Fibroblast of mammary gland (primary cell): ENCODE measurements at regions not wholly inside any gene's neighbourhood (a gene's known extent, or its start where the extent isn't known, plus 50 kb on each side); places are given as distances from the start of the nearest gene placed in this dataset.
"Not testable (repeated sequence)": the region's sequence is repeated elsewhere in the genome, so short reads cannot be mapped to it uniquely, and the experiment has no call there.

Source experiments
- DNase-seq: peaks from one replicate; pipeline ENCODE4 v3.0.0-alpha.2; 2010; ENCODE audit warnings: low read depth
- H3K4me3 ChIP-seq: 2 replicates; pipeline ENCODE4 v1.5.1; 2011; ENCODE audit warnings: low read depth, mild to moderate bottlenecking, low read length, moderate library complexity; ENCODE audit not compliant: control insufficient read depth
- CTCF ChIP-seq: conservative IDR thresholded peaks from 2 replicates; pipeline ENCODE4 v1.5.1; 2011; ENCODE audit warnings: low read depth, low read length, inconsistent platforms; ENCODE audit not compliant: control insufficient read depth, insufficient read depth

GRCh38 chr3:127044996-127045395 is 62.1 kb downstream of the PLXNA1 start:
- peak; percentile 15 for DNase-seq
- TF ChIP-seq CTCF, result no peak
- H3K4me3 ChIP-seq, result no peak overlapping the region

- DNase-seq, result no peak
- no peak for TF ChIP-seq CTCF
- no peak overlapping the region for H3K4me3 ChIP-seq
Observed at GRCh38 chr3:127045435-127046045, 62.6 kb downstream of the PLXNA1 start.

- not testable (repeated sequence) for DNase-seq, H3K4me3 ChIP-seq
Observed at GRCh38 chr3:127046690-127047089, 63.8 kb downstream of the PLXNA1 start.

- no peak for DNase-seq
- H3K4me3 ChIP-seq, result no peak overlapping the region
- no peak for TF ChIP-seq CTCF
Observed at GRCh38 chr3:127049393-127049792, 66.5 kb downstream of the PLXNA1 start.

- no peak for TF ChIP-seq CTCF
- DNase-seq, result no peak
- H3K4me3 ChIP-seq, result no peak overlapping the region
Observed at GRCh38 chr3:127050733-127051132, 67.8 kb downstream of the PLXNA1 start.

- peak; percentile 17 for DNase-seq
- H3K4me3 ChIP-seq, result no peak overlapping the region
- no peak for TF ChIP-seq CTCF
Observed at GRCh38 chr3:127052121-127052561, 69.2 kb downstream of the PLXNA1 start.

GRCh38 chr3:127053026-127053425 is 70.1 kb downstream of the PLXNA1 start:
- TF ChIP-seq CTCF, result no peak
- no peak overlapping the region for H3K4me3 ChIP-seq
- DNase-seq, result no peak
